HepG2 (cell line): ENCODE measurements at regions not wholly inside any gene's neighbourhood (a gene's known extent, or its start where the extent isn't known, plus 50 kb on each side); places are given as distances from the start of the nearest gene placed in this dataset.

Experiments
- CBX5 ChIP-seq: sonication (generic); formaldehyde crosslinking; IDR thresholded peaks from 2 replicates; pipeline ENCODE4 v1.4.0; 2020; ENCODE audit warnings: missing genetic modification reagents, borderline replicate concordance
- CTCF ChIP-seq: sonication (generic); formaldehyde crosslinking; IDR thresholded peaks from 2 replicates; pipeline ENCODE4 v1.5.0; 2020; ENCODE audit warnings: mild to moderate bottlenecking, missing genetic modification reagents, moderate library complexity
- DNMT3B ChIP-seq: conservative IDR thresholded peaks from 2 replicates; pipeline ENCODE4 v1.6.1; 2016; ENCODE audit warnings: missing biosample characterization, control low read depth
- HMGA1 ChIP-seq: sonication (generic); formaldehyde crosslinking; conservative IDR thresholded peaks from 2 replicates; pipeline ENCODE4 v1.4.0; 2020; ENCODE audit warnings: missing genetic modification reagents
- JUND ChIP-seq: sonication (generic); formaldehyde crosslinking; IDR thresholded peaks from 2 replicates; pipeline ENCODE4 v1.8.0; 2022; ENCODE audit warnings: mild to moderate bottlenecking, missing genetic modification reagents
- MLX ChIP-seq: IDR thresholded peaks from 2 replicates; pipeline ENCODE4 v1.6.1; 2016
- POLR2AphosphoS5 ChIP-seq: IDR thresholded peaks from 2 replicates; pipeline ENCODE4 v1.6.1; 2012; ENCODE audit warnings: low read depth, low read length
- ZBTB21 ChIP-seq: sonication (generic); formaldehyde crosslinking; IDR thresholded peaks from 2 replicates; pipeline ENCODE4 v1.4.0; 2020; ENCODE audit warnings: missing genetic modification reagents
- ZBTB42 ChIP-seq: sonication (generic); formaldehyde crosslinking; IDR thresholded peaks from 2 replicates; pipeline ENCODE4 v1.5.0; 2020; ENCODE audit warnings: mild to moderate bottlenecking, missing genetic modification reagents
- ZNF558 ChIP-seq: sonication (generic); formaldehyde crosslinking; IDR thresholded peaks from 2 replicates; pipeline ENCODE4 v1.9.0; 2022; ENCODE audit warnings: mild to moderate bottlenecking, missing genetic modification reagents, borderline replicate concordance
- TF ChIP-seq, protein P1 (sequence below): sonication (generic); formaldehyde crosslinking; IDR thresholded peaks from 2 replicates; pipeline ENCODE4 v1.9.0; 2022; ENCODE audit warnings: missing genetic modification reagents, mild to moderate bottlenecking, borderline replicate concordance
- TF ChIP-seq, protein P2 (sequence below): sonication (generic); formaldehyde crosslinking; IDR thresholded peaks from 2 replicates; pipeline ENCODE4 v1.5.0; 2020; ENCODE audit warnings: missing genetic modification reagents

DNA sequence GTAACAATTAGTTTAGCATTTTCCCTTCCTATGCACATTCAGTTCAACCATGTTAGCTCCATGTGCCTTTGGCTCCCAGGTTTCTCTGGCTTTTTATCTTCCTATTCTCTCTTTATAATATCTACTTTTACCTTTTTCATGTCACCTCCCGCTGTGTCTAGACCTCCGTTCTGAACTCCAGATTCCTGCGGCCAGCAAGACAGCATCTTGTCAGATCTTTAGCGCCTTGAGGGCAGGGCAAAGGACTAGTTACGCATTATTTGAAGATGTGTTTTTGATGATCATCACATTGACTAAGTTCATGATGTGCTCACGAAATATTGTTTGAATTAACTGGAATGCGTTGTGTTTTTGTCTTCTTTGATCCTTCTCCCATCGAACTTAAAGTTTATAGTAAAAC lies 1126.8 kb downstream of the CDH11 start:
- no peak for TF ChIP-seq POLR2AphosphoS5
- TF ChIP-seq ZBTB42, result no peak
- no peak for TF ChIP-seq MLX (CRISPR knock-in tag)
- no peak for TF ChIP-seq JUND (CRISPR knock-in tag)
- no peak for TF ChIP-seq ZBTB21 (CRISPR knock-in tag)
- TF ChIP-seq, protein P1, sequence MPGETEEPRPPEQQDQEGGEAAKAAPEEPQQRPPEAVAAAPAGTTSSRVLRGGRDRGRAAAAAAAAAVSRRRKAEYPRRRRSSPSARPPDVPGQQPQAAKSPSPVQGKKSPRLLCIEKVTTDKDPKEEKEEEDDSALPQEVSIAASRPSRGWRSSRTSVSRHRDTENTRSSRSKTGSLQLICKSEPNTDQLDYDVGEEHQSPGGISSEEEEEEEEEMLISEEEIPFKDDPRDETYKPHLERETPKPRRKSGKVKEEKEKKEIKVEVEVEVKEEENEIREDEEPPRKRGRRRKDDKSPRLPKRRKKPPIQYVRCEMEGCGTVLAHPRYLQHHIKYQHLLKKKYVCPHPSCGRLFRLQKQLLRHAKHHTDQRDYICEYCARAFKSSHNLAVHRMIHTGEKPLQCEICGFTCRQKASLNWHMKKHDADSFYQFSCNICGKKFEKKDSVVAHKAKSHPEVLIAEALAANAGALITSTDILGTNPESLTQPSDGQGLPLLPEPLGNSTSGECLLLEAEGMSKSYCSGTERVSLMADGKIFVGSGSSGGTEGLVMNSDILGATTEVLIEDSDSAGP, result no peak
- no peak for TF ChIP-seq CTCF (CRISPR knock-in tag)
- no peak for TF ChIP-seq ZNF558 (CRISPR knock-in tag)
- TF ChIP-seq, protein P2, sequence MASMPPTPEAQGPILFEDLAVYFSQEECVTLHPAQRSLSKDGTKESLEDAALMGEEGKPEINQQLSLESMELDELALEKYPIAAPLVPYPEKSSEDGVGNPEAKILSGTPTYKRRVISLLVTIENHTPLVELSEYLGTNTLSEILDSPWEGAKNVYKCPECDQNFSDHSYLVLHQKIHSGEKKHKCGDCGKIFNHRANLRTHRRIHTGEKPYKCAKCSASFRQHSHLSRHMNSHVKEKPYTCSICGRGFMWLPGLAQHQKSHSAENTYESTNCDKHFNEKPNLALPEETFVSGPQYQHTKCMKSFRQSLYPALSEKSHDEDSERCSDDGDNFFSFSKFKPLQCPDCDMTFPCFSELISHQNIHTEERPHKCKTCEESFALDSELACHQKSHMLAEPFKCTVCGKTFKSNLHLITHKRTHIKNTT, result no peak
- TF ChIP-seq DNMT3B (CRISPR knock-in tag), result no peak
- no peak for TF ChIP-seq CBX5 (CRISPR knock-in tag)
- no peak for TF ChIP-seq HMGA1 (CRISPR knock-in tag)
